Keratinocyte (primary cell): ENCODE measurements at regions not wholly inside any gene's neighbourhood (a gene's known extent, or its start where the extent isn't known, plus 50 kb on each side); places are given as distances from the start of the nearest gene placed in this dataset.

Source experiments
- EZH2 ChIP-seq: IDR thresholded peaks from one replicate; pipeline ENCODE4 v1.6.1; 2012; ENCODE audit warnings: inconsistent platforms, mild to moderate bottlenecking, low read length, moderate library complexity
- TF ChIP-seq, protein P1 (sequence below), 3 experiments: IDR thresholded peaks in 1 of 3; conservative IDR thresholded peaks in 1 of 3; optimal IDR thresholded peaks in 1 of 3; 2 replicates in 2 of 3; 3 replicates in 1 of 3; pipeline versions ENCODE3 to v1.5.1; 2011; ENCODE audit warnings: low read length in 3 of 3, mild to moderate bottlenecking in 3 of 3, moderate library complexity in 2 of 3, control low read depth in 1 of 3, inconsistent platforms in 1 of 3; ENCODE audit not compliant: insufficient read depth in 2 of 3; ENCODE audit errors: extremely low read depth in 1 of 3

DNA sequence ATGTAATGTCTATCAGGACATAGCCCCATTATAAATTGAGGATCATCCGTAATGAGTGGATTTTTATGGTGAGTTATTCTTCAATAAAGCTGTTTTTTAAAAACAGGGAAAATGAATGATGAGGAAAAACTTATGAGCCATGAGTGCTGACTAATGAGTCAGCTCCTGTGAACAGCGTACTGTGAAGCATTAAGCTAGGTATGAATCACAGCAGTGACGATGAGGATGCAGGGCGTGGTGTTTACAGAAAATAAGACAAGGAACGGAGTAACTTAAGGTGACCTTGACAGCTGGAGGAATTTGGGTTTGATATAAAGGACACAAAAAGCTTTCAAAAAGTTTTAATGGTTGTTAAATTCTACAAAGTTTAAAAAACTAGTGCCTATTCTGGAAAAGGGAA is 96.3 kb downstream of the FOXF2 start:
- TF ChIP-seq, protein P1, sequence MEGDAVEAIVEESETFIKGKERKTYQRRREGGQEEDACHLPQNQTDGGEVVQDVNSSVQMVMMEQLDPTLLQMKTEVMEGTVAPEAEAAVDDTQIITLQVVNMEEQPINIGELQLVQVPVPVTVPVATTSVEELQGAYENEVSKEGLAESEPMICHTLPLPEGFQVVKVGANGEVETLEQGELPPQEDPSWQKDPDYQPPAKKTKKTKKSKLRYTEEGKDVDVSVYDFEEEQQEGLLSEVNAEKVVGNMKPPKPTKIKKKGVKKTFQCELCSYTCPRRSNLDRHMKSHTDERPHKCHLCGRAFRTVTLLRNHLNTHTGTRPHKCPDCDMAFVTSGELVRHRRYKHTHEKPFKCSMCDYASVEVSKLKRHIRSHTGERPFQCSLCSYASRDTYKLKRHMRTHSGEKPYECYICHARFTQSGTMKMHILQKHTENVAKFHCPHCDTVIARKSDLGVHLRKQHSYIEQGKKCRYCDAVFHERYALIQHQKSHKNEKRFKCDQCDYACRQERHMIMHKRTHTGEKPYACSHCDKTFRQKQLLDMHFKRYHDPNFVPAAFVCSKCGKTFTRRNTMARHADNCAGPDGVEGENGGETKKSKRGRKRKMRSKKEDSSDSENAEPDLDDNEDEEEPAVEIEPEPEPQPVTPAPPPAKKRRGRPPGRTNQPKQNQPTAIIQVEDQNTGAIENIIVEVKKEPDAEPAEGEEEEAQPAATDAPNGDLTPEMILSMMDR (optimal IDR thresholded peaks at IDR 0.05 in 1 of 3, IDR thresholded peaks at IDR 0.05 in 1 of 3, conservative IDR thresholded peaks at IDR 0.05 in 1 of 3; ENCODE audit: extremely low read depth in 1 of 3, insufficient read depth in 2 of 3, low read length in 3 of 3), result no peak
- no peak for TF ChIP-seq EZH2
